ENCODE measurements at regions not wholly inside any gene's neighbourhood (a gene's known extent, or its start where the extent isn't known, plus 50 kb on each side); places are given as distances from the start of the nearest gene placed in this dataset.

DNA sequence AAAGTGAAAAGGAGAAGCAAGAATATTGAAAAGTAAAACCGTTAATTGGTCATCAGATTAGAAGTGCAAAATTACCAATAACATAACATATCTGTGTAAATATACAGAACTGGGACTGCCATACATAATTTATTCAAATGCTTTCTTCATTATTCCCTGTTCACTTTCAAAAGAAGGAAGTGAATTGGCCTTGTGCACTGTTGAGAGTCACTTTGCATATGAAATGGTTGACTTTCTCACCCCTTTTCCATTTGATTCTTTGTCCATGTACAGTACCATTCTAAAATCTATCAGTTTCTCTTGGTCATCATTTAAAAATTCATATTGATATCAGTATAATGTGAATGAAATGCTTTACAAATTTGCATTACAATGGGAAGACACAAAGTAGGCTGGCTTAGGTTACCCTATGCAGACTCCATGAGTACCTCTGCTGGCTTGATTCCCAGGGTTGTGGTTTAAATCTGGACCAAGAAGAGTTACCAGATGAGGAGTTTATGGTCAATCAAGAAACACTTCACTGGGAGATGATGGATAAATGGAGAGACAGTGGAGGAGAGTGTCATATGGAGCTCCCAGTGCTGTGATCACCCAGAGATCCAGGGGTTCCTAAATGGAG is 210.9 kb upstream of the TOPAZ1 start:
- no peak for DNase-seq

DNA sequence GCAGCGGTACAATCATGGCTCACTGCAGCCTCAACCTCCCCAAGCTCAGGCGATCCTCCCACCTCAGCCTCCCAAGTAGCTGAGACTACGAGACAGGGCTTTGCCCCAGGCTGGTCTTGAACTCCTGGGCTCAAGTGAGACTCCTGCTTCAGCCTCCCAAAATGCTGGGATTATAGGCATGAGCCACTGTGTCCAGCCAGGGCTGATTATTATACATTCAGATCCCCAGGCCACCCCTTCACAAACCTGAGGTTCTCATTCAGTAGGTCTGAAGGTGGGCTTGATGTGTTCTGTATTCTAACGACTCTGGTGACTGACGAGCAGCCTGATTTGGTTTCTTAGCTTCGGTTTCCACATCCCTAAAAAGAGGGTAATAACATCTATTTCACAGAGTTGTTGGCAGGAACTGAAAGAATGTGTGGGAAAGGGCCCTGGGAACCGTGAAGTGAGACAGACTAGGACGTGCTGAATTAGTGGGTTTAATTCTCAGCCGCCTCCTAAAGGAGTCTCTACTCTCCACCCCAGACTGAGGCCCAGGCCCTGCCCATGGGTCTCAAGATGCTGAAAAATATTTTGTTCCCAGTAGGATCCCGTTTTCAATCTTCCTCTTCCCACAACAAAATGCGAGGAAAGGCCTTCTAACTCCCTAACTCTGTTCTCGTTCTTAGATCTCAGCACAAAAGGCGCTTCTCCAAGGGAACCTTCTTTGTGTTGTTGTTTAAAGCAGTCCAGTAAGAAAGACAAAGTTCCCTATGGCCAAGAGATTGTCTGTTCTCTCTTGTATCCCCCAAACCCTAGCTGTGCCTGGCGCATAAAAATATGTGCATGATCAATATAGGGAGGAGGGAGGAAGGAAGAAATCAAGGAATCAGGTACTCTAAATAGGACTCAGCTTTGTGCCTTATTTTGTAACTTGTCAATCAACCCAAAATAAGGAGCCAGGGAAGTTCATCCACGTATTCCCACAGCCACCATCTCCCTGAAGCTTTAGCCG is 210.0 kb upstream of the TOPAZ1 start:
- no peak for DNase-seq

DNA sequence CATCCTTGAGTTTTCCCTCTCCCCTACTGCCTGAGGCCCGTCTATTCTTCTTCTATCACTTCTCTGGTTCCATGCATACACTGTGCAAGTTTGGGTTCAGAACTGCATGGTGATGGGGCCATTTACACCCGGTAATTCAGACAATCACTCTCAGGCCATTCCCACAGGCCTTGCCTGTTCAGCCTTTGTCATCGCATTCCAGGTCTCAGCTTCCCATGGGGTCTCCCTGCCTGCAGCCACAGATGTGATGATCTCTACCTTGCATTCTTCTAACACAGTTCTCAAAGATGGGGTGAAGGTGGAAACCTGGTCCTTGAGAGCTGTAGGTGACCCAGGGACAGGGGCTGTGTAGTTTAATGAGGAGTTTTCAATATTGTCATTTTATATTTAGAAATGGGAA is 209.2 kb upstream of the TOPAZ1 start:
- DNase-seq, result no peak

DNA sequence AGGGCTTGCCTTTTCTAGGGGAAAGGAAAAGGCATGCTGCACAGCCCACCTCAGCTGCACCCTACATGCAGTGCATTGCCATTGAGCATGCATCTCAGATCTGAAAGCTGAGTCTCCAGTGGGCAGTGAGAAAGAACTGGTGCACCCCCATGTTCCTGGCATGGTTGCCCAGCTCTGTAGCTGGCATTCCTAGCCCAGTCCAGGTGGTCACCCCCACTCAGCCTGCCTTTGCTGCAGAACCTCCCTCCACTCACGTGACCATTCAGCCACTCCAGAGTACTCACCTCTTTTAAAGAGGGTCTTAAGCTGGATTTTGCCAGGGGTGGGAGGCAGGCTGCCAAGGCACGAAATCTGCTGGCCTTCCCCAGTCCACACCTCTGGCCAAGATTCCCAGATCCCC is 208.6 kb upstream of the TOPAZ1 start:
- DNase-seq, result no peak

DNA sequence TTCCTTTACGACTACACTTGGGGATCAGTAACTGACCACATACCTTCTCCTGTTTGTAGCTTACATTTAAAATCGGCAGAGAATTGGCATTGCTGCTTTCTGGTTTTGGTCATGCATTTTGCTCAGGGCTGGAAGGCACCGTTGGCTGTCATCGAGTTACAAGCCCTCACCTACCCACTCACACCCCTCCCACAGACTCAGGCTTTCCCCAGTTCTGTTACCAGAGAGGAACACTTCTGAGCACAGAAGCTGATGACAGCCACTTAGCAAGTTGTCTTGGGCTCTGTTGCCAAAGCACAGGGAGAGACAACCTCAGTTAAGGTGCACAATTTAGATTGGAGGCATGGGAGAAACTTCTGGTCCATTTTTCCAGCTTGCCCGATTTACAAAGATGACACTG is 204.8 kb upstream of the TOPAZ1 start:
- DNase-seq, result no peak

DNA sequence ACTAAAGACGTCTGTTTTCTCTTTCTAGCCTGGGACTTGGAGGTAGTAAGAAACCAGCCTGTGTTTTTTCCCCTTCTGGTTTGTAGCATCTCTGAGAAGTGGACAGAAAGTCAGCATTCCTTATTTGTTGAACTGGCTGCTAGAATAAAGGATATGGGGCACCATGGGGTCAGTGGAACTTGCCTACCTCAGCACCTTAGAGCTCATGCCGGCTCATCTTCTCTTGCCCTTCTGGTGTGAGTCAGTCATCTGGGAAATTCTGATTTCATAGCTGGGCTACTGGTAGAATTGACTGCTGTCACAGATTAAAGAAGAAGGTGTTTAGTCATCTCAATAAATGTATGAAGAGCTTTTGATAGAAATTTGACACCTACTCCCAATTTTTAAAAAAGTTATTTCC is 202.7 kb upstream of the TOPAZ1 start:
- no peak for DNase-seq

DNA sequence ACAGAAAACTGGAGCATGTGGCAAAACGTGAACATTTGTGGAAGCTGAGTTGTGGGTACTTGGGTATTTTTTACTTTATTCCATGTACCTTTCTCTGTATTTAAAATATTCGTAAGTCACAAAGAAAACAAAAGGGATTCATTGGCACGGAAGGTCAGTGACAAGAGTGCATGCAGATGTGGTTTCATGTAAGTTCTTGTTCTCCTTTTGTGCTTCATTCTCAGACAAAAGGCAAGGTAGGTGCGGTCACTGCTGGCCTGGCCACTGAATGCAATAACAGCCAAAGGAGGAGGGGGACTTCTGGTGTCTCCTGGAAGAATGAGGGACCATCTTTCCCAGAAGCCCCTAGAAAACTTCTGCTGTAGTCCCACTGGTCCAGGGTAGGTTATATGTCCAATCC is 200.0 kb upstream of the TOPAZ1 start:
- no peak for DNase-seq

DNA sequence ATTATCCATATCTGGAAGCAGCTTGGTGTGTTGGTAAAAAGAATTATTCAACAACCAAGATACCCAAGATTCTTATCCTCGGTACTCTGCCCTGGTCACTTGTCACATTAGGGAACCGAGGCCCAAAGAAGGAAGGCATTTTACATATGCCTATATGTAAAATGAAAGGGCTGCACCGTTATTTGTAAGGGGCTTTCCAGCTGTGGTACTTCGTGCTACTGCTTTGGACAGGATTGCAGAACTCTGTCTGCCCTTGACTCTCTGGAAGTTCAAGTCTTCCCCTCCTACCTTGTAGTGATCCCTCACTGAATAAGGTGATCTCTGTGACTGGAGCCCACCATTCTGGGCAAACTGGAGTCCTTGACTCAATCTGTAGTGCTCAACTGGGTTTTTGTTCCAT is 198.9 kb upstream of the TOPAZ1 start:
- DNase-seq, result no peak

DNA sequence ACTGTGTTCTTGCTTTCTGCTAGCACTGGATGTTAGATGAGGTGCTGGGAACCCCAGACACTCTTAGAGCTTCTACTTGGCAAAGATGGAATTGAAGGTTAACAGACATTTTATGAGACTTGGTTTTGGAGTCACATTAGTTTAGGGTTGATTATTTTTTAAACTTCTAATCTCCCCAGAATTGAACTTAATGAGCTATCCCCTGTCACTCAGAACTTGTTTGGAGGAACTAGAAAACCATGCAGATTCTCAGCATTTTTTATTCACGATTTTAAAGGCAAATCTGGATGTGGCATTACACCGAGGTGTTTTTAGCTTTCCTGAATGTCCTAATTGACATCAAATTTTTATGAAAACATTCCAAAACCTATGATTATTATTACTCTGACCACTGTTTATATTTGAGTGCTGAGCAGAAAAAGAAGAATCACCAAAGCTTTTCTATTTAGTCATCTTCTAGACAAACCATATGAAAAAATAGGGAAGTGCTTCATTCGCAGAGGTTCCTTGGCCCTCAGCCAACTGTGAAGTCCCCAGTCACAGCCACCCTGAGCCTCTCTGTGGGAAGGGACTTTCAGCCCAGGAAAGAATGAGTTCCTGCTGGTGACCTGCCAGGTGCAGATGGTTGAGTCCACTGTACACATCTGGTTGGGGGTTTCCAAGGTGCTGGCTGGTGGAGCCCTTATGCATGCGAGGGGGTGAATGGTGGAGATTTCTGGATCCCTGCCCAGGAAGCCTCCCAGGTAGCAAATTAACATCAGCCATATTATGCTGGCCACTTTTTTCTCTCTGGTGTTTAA is 196.0 kb upstream of the TOPAZ1 start:
- DNase-seq, result peak; percentile 23 to 78

DNA sequence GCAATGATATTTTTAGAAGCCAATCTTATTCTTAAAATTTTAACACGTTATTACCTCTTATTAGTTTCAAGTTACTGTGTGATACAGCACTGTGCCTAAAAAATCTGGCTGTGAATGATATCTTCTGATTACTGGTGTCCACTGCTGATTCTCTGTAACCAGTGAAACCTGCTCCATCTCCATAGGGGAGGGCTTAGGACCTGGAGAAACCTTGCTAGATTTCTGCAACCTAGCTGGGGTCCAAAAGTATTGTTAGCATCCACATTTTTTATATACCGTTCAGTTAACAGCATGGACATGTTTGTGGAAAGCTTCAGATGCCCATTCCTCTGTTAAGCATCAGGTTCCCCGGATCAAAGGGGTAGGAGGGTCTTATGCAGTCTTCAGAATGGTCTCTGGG is 193.9 kb upstream of the TOPAZ1 start:
- no peak for DNase-seq

DNA sequence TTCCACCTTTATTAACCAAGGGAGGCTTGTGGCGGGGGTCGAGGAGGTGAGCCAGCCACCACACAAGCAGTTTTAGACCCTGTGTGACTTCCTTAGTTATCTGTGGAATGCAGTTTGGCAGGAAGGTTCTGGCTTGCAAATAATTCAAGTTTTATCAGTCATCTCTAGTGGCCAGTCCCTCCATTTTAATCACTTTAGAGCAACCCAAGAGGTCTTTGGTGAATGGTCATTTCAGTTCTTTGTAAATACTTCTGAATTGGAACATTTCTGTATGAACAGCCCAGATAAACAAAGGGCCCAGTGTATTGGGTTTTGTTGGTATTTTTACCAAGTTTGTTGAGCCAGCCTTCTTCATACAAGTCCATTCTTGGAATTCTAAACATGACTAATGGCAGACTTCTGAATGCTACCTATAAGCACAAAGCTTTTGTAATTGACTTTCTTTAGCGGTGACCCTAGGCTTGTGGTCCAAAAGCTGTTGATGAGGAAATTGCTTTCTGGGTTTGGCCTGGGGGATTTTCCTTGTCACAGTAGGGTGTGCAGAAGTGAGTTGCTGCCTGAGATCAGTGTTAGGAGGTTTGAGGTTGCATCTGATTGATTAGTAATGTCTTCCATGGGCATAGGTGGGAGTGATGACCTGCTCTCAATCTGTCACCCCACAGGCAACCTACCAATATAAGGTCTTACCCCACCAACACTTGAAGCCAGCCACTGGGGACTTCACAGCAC is 193.3 kb upstream of the TOPAZ1 start:
- DNase-seq, result no peak

DNA sequence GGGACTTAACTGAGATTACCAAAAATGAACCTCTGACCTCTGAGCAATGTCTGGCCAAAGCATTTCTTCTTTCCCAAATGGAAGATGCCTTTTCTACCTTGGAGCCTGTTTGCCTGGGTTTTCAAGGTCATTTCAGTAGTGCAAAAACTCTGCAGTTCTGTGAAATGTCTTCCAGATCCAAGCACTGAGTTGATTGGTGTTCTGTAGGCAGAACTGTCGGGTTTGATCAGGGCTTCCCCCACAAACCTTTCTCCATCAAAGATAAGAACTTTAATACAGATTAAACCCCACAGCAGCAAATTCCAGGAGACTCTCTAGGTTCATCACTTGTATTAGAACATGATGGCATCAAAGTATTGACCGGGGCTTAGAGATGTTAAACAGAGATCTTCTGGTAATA is 192.7 kb upstream of the TOPAZ1 start:
- no peak for DNase-seq

DNA sequence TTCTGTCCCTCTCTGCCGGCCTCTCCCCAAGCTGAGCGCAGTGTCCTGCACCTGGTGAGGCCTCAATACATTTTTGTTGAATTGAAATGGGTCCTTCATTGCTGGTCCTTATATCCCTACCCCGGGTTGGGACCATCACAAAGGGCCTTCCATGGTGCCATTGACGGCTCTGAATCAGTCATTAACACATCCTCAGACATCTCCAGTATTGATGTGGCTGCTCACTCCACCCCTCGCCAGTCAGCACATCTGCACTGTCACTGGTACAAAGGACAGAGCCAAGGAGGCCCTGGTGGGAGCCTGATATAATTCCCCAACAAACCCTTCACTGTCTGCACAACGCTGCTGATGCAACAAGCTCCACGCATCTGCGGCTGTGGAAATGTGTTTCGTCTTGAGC is 191.6 kb upstream of the TOPAZ1 start:
- no peak for DNase-seq

DNA sequence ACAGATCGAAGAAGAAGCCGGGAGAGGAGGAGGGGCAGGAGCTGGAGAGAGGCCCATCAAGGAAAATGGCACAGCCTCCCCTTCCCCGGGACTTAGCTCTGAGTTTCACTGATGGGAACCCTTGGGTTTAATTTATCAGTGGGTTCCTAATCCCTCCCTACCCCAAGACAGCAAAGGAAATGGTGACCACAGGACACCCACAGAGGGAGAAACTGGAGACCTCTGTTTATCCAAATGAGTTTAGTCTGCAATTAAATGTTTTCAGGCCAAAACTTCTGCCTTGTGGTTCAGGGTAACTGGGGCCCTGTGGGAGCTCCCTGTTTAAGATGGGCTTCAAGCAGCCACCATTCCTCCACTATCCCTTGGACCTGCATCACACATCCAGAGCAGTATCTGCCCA is 190.8 kb upstream of the TOPAZ1 start:
- no peak for DNase-seq

DNA sequence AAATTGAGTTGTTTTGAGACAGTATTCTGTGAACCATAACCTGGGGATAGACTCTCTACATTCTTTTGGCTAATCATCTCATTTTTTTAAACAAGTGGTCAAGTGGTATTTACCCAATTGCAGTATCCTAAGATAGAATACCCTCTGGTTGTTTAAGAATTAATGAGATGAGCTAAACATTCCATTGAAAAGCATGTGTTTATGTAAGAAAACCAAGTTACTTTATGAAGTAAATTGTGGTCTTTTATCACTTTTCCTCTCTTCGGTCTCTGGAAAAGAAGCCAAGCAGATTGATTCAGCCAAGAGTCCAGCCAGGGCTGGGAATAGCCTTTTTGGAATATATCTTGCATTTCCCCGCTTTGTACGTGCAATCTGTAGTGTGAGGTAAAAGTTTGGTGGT is 185.7 kb upstream of the TOPAZ1 start:
- DNase-seq, result no peak

DNA sequence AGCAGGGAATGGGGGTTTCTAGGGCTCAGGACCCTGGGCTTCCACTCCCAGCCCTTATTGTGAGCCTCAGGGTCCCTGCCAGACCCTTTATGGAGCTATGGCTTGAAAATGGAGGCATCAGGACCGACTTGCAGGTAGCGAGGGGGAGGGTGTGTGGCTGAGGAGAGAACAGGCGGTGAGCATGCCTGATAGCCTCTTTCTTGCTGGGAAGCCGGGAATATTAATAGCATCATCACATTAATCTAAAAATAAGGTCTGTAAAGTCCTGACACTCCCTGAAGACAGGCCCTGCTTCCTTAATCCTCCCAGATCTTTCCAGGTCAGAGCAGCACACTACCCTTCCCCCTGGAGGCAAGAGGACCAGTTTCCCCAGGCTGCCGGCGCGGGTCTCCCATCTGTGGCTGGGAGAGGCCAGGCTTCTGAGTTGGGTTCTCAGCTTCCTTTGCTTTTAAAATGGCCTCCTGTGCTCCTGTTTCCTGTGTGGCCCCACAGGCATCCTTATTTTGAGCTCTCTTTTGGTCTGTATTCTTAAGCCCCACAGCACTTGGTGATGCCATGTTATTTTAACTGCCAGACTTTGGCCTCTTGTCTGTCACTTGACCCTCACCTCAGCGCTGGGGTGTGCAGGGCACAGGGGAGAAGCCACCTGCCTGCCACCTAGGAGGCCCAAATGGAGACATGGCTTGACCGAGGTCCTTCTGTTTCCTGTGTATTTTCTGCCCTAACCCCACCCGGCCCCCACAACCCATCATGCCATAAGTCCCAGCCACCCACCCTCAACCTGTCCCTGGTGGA is 185.0 kb upstream of the TOPAZ1 start:
- no peak for DNase-seq

DNA sequence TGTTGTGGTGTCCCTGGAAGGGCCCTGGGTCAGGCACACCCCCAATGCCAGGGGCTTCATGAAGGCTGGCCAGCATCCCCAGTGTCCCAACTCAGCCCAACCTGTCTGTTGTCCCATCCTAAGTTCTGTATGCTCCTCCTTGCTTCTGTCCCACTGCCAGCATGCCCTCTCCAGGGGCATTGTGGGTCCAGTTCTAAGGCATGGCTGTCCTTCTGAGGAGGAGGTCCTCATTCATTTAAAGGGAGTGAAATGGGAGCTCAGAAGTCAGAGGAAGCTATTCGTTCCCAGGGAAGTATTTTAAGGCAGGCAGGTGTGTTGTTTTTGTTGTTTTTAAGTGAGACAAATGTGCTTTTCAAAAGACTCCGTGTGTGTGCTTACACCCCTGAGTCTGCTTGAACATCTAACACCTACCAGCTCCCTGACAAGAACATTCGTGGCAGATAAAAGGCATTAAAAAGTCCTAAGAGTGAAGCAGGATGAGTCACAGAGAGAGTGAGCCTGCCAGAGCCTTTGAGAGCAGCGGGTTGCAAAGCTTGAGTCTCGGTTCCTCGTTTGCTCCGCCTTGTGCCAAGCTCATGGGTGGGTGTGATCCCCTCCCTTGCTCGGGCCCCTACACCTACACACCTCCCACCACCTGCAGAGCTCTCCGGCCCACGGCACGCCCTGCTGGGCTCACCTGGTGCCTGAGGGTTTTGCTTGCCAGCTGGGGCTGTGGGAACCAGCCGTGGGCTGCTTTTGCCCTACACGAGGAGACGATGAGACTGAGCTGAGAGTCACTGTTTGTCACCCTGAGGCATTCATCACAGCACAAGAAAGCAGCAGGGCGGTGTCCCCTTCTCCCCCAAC is 183.4 kb upstream of the TOPAZ1 start:
- peak; percentile 15 to 62 for DNase-seq

DNA sequence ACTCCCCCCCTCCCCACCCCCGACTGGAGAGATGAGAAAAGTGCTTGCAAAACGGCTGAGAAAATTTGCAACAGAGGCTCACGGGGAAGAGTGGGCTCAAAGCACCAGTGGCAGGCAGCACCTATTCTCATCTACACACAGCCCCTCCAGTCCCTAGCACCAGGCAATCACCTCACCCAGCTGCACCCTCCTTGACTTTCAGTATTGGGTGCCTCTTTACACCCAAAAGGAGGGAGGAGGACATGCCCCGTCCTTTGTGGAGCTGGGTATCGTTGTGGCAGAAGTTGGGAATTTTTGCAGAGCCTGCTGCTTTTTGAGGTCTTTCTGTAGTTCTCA is 182.8 kb upstream of the TOPAZ1 start:
- DNase-seq, result no peak

DNA sequence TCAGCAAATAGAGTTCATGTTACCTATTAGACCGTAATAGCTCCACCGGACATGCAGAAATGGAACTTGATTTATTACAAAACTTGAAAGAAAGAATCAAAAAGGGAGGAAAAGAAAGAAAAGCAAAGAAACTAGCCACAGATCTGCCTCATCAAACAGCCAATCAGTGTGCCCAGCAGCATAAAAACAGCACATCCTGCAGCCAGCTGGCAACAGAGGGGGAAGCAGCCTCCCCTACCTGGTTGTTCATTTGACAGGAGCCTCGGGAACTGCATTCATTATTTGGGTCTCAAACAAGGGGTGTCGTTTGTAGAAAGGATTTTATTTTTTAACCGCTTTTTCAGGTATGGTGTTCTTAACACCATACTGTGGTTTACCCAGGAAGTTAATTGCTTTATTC is 181.5 kb upstream of the TOPAZ1 start:
- no peak for DNase-seq

DNA sequence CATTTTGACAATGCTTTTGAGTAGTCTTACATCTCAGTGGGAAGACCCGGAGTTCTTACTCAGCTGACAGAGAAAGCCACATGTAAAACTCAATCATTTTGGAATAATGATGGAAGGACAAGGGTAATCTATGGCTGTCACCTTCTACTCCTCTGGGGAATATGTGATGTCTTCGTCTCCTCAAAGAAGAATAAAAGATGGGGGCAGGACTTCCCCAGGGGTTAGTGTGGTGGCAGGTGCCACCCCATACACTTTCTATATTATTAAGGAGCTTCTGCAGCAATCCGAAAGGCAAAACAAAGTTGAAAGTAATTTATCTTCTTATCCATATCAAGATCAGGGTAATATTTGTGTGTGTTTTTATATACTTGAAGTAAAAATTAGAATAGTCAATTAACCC is 180.4 kb upstream of the TOPAZ1 start:
- DNase-seq, result no peak

DNA sequence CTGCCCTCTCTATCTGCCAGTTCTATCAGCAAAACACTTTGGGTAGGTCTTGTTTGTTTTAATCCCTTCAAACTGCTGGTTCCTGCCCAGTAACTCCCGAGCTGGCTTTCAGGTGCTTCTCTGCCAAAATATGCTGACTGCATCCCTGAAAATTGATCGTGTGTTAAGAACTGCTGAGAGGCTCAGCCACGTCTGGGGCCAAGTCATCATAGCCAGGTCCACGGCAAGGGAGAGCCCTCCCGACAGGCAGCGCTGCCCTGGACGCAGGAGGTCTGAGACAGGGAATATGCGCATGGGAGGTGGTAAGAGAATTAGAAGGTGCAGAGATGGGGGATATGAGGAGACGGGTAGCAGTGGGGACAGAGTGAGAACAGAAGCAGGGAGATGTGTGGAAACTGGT is 179.7 kb upstream of the TOPAZ1 start:
- no peak for DNase-seq
